Upper lobe of left lung (tissue), 4 donors: ENCODE measurements at regions not wholly inside any gene's neighbourhood (a gene's known extent, or its start where the extent isn't known, plus 50 kb on each side); places are given as distances from the start of the nearest gene placed in this dataset.

Experiments
- CTCF ChIP-seq, 6 experiments: fragments of 450-650 bp in 4 of 6; fragments of 200-600 bp in 2 of 6; sonication (generic) in 2 of 6; IDR thresholded peaks; one replicate each; pipeline ENCODE4 v1.5.1; 2016 to 2019; ENCODE audit warnings: antibody characterized with exemption in 6 of 6
- EP300 ChIP-seq, 4 donors: sonication (generic); formaldehyde crosslinking; IDR thresholded peaks; one replicate each; pipeline ENCODE4 v1.5.1; 2017; ENCODE audit warnings: antibody characterized with exemption in 4 of 4, control low read depth in 2 of 4
- POLR2A ChIP-seq, 4 donors: fragments of 450-650 bp; IDR thresholded peaks; one replicate each; pipeline ENCODE4 v1.5.1; 2016 to 2017; ENCODE audit warnings: antibody characterized with exemption in 4 of 4, mild to moderate bottlenecking in 2 of 4
- POLR2AphosphoS5 ChIP-seq, 2 donors: sonication (generic); formaldehyde crosslinking; IDR thresholded peaks; one replicate each; pipeline ENCODE4 v1.5.1; 2017; ENCODE audit warnings: antibody characterized with exemption in 2 of 2

DNA sequence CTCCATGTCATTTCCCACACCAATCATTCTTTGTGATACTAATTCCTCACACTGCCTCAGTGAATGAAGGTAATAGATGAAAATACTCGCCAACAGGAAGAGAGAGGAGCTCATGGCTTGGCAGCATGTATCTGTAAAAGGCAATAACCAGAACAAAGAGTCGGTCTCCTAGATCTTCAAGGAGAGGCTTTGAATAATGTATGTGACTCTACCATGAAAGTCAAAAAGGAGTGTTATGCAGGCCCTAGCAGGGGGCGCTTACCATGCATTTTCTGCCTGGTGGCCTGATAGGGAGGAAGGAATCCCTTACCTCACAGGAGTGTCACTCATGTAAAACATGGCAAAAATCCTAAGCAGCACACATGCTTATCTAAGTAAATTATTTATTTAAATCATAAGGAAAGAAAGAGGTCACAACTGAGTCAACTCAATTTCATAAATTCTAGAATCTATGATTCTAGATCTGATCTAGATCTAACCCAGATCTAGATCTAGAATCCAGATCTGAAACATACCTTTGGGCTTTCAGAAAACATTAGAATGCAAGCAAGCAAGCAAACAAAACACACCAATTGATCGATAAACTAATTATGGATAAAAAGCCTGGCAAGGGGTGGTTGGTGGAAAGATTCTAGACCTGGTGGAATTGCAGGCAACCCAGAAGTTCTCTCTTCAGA lies 226.3 kb upstream of the KLF6 start:
- TF ChIP-seq CTCF (IDR thresholded peaks at IDR 0.05) (no peak), POLR2A (IDR thresholded peaks at IDR 0.05) (no peak), POLR2AphosphoS5 (IDR thresholded peaks at IDR 0.05) (no peak), EP300 (IDR thresholded peaks at IDR 0.05) (no peak)
